A673 (cell line): ENCODE measurements at regions not wholly inside any gene's neighbourhood (a gene's known extent, or its start where the extent isn't known, plus 50 kb on each side); places are given as distances from the start of the nearest gene placed in this dataset.

ENCODE experiments used
- CTCF ChIP-seq: fragments of 300-800, 200-600 bp; sonication (generic); conservative IDR thresholded peaks from 2 replicates; pipeline ENCODE4 v1.5.1; 2017; ENCODE audit warnings: low read depth, mild to moderate bottlenecking, antibody characterized with exemption, low read length, moderate library complexity, mixed read lengths
- EZH2 ChIP-seq: fragments of 200-600 bp; sonication (generic); IDR thresholded peaks from 2 replicates; pipeline ENCODE4 v1.6.1; 2017; ENCODE audit warnings: borderline replicate concordance, low read depth, mild to moderate bottlenecking, mixed read lengths, antibody characterized with exemption, low read length; ENCODE audit not compliant: poor library complexity, severe bottlenecking

GRCh38 chr1:5272325-5272724 is 617.9 kb downstream of the AJAP1 start:
- TF ChIP-seq CTCF (no peak), EZH2 (no peak)
